WTC11 (cell line): ENCODE measurements at regions not wholly inside any gene's neighbourhood (a gene's known extent, or its start where the extent isn't known, plus 50 kb on each side); places are given as distances from the start of the nearest gene placed in this dataset.

Source experiments
- ATAC-seq: fragments of 200-7000 bp; cut with Tn5 transposase; 2 replicates; pipeline ENCODE4 v1.10.0; 2021; ENCODE audit warnings: mild to moderate bottlenecking, moderate library complexity
- CTCF ChIA-PET: fragments of 300-600 bp; sonication (Branson Sonifier 250); formaldehyde crosslinking; loops from one replicate; lab custom pipeline; 2021; ENCODE audit warnings: antibody characterized with exemption; lab: Charles Lee
- POLR2A ChIA-PET: fragments of 350-600 bp; sonication (Branson Sonifier 250); formaldehyde crosslinking; loops from one replicate; lab custom pipeline; 2021; ENCODE audit warnings: antibody characterized with exemption; lab: Charles Lee
- DNase-seq: peaks from one replicate; pipeline ENCODE4 v3.0.0; 2021; ENCODE audit warnings: low spot score
- H3K27ac Mint-ChIP-seq: 2 replicates; pipeline ENCODE4 v1.8.0; 2021; ENCODE audit warnings: mixed read lengths
- H3K27me3 Mint-ChIP-seq: 2 replicates; pipeline ENCODE4 v1.8.0; 2021; ENCODE audit warnings: low read depth, mild to moderate bottlenecking, moderate library complexity, mixed read lengths
- H3K36me3 Mint-ChIP-seq: 2 replicates; pipeline ENCODE4 v1.8.0; 2021; ENCODE audit warnings: mixed read lengths
- H3K4me1 Mint-ChIP-seq: 2 replicates; pipeline ENCODE4 v1.8.0; 2022; ENCODE audit warnings: mixed read lengths
- H3K4me3 Mint-ChIP-seq: 2 replicates; pipeline ENCODE4 v1.8.0; 2021; ENCODE audit warnings: mild to moderate bottlenecking, moderate library complexity, mixed read lengths
- H3K9me3 Mint-ChIP-seq: 2 replicates; pipeline ENCODE4 v1.8.0; 2021; ENCODE audit warnings: mixed read lengths
- EMX1 ChIP-seq: fragments of 250-450 bp; sonication (Bioruptor Pico); IDR thresholded peaks from 2 replicates; pipeline ENCODE4 v1.8.0; 2021; ENCODE audit warnings: mild to moderate bottlenecking
- FOXK1 ChIP-seq: sonication (generic); formaldehyde crosslinking; IDR thresholded peaks from 2 replicates; pipeline ENCODE4 v1.8.0; 2022; ENCODE audit warnings: mild to moderate bottlenecking, moderate library complexity, missing genetic modification reagents
- FOXP1 ChIP-seq: sonication (generic); formaldehyde crosslinking; IDR thresholded peaks from 2 replicates; pipeline ENCODE4 v1.8.0; 2022; ENCODE audit warnings: missing genetic modification reagents, mild to moderate bottlenecking, moderate library complexity, borderline replicate concordance
- IRF2 ChIP-seq: sonication (generic); formaldehyde crosslinking; IDR thresholded peaks from 2 replicates; pipeline ENCODE4 v1.8.0; 2022; ENCODE audit warnings: low read depth, missing genetic modification reagents, borderline replicate concordance
- JAZF1 ChIP-seq: fragments of 250-450 bp; sonication (Bioruptor Pico); IDR thresholded peaks from 2 replicates; pipeline ENCODE4 v1.9.0; 2021; ENCODE audit warnings: moderate library complexity, mild to moderate bottlenecking, inconsistent platforms
- MLX ChIP-seq: sonication (generic); formaldehyde crosslinking; IDR thresholded peaks from 2 replicates; pipeline ENCODE4 v1.8.1; 2023; ENCODE audit warnings: mild to moderate bottlenecking, missing genetic modification reagents, moderate library complexity
- RORB ChIP-seq: fragments of 250-450 bp; sonication (Bioruptor Pico); IDR thresholded peaks from 2 replicates; pipeline ENCODE4 v1.9.0; 2021; ENCODE audit warnings: mild to moderate bottlenecking
- SMAD4 ChIP-seq: sonication (generic); formaldehyde crosslinking; IDR thresholded peaks from 2 replicates; pipeline ENCODE4 v1.8.0; 2022; ENCODE audit warnings: mild to moderate bottlenecking, missing genetic modification reagents
- TEAD1 ChIP-seq: sonication (generic); formaldehyde crosslinking; IDR thresholded peaks from 2 replicates; pipeline ENCODE4 v1.8.0; 2022; ENCODE audit warnings: mild to moderate bottlenecking, missing genetic modification reagents
- TP53 ChIP-seq: sonication (generic); formaldehyde crosslinking; IDR thresholded peaks from 2 replicates; pipeline ENCODE4 v1.8.1; 2023; ENCODE audit warnings: mild to moderate bottlenecking, missing genetic modification reagents
- ZNF138 ChIP-seq: sonication (generic); formaldehyde crosslinking; conservative IDR thresholded peaks from 2 replicates; pipeline ENCODE4 v1.8.1; 2022; ENCODE audit warnings: mild to moderate bottlenecking, moderate library complexity, missing genetic modification reagents
- ZNF219 ChIP-seq: sonication (generic); formaldehyde crosslinking; IDR thresholded peaks from 2 replicates; pipeline ENCODE4 v1.8.0; 2023; ENCODE audit warnings: missing genetic modification reagents, mild to moderate bottlenecking, borderline replicate concordance
- ZNF416 ChIP-seq: fragments of 250-450 bp; sonication (Bioruptor Pico); IDR thresholded peaks from 2 replicates; pipeline ENCODE4 v1.9.0; 2021; ENCODE audit warnings: mild to moderate bottlenecking, inconsistent platforms
- ZNF512 ChIP-seq: sonication (generic); formaldehyde crosslinking; IDR thresholded peaks from 2 replicates; pipeline ENCODE4 v1.8.1; 2022; ENCODE audit warnings: missing genetic modification reagents, borderline replicate concordance
- TF ChIP-seq, protein P1 (sequence below): sonication (generic); formaldehyde crosslinking; conservative IDR thresholded peaks from 2 replicates; pipeline ENCODE4 v1.8.1; 2023; ENCODE audit warnings: mild to moderate bottlenecking, low read depth, missing genetic modification reagents, moderate library complexity
- TF ChIP-seq, protein P2 (sequence below): sonication (generic); formaldehyde crosslinking; IDR thresholded peaks from 2 replicates; pipeline ENCODE4 v1.8.0; 2022; ENCODE audit warnings: mild to moderate bottlenecking, missing genetic modification reagents
- TF ChIP-seq, protein P3 (sequence below): sonication (generic); formaldehyde crosslinking; IDR thresholded peaks from 2 replicates; pipeline ENCODE4 v1.8.0; 2022; ENCODE audit warnings: mild to moderate bottlenecking, missing genetic modification reagents
- TF ChIP-seq, protein P4 (sequence below): fragments of 250-450 bp; sonication (Bioruptor Pico); IDR thresholded peaks from 2 replicates; pipeline ENCODE4 v1.9.0; 2021; ENCODE audit warnings: mild to moderate bottlenecking, borderline replicate concordance

GRCh38 chr10:33489501-33490176, 155.2 kb upstream of the NRP1 start:
- H3K36me3 Mint-ChIP-seq: no peaks in the 10 kb centered on the region
- TF ChIP-seq, protein P1, sequence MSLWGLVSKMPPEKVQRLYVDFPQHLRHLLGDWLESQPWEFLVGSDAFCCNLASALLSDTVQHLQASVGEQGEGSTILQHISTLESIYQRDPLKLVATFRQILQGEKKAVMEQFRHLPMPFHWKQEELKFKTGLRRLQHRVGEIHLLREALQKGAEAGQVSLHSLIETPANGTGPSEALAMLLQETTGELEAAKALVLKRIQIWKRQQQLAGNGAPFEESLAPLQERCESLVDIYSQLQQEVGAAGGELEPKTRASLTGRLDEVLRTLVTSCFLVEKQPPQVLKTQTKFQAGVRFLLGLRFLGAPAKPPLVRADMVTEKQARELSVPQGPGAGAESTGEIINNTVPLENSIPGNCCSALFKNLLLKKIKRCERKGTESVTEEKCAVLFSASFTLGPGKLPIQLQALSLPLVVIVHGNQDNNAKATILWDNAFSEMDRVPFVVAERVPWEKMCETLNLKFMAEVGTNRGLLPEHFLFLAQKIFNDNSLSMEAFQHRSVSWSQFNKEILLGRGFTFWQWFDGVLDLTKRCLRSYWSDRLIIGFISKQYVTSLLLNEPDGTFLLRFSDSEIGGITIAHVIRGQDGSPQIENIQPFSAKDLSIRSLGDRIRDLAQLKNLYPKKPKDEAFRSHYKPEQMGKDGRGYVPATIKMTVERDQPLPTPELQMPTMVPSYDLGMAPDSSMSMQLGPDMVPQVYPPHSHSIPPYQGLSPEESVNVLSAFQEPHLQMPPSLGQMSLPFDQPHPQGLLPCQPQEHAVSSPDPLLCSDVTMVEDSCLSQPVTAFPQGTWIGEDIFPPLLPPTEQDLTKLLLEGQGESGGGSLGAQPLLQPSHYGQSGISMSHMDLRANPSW (CRISPR knock-in tag): no peak
- TF ChIP-seq ZNF138 (CRISPR knock-in tag) (no peak), EMX1 (no peak), ZNF512 (CRISPR knock-in tag) (no peak), TEAD1 (CRISPR knock-in tag) (no peak), SMAD4 (CRISPR knock-in tag) (no peak), ZNF219 (no peak), MLX (CRISPR knock-in tag) (no peak), TP53 (CRISPR knock-in tag) (no peak), IRF2 (CRISPR knock-in tag) (no peak), JAZF1 (CRISPR knock-in tag) (no peak), RORB (CRISPR knock-in tag) (no peak), FOXP1 (no peak), FOXK1 (no peak), ZNF416 (CRISPR knock-in tag) (no peak)
- TF ChIP-seq, protein P2, sequence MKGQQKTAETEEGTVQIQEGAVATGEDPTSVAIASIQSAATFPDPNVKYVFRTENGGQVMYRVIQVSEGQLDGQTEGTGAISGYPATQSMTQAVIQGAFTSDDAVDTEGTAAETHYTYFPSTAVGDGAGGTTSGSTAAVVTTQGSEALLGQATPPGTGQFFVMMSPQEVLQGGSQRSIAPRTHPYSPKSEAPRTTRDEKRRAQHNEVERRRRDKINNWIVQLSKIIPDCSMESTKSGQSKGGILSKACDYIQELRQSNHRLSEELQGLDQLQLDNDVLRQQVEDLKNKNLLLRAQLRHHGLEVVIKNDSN (CRISPR knock-in tag): no peak
- TF ChIP-seq, protein P3, sequence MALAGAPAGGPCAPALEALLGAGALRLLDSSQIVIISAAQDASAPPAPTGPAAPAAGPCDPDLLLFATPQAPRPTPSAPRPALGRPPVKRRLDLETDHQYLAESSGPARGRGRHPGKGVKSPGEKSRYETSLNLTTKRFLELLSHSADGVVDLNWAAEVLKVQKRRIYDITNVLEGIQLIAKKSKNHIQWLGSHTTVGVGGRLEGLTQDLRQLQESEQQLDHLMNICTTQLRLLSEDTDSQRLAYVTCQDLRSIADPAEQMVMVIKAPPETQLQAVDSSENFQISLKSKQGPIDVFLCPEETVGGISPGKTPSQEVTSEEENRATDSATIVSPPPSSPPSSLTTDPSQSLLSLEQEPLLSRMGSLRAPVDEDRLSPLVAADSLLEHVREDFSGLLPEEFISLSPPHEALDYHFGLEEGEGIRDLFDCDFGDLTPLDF (CRISPR knock-in tag): no peak
- TF ChIP-seq, protein P4, sequence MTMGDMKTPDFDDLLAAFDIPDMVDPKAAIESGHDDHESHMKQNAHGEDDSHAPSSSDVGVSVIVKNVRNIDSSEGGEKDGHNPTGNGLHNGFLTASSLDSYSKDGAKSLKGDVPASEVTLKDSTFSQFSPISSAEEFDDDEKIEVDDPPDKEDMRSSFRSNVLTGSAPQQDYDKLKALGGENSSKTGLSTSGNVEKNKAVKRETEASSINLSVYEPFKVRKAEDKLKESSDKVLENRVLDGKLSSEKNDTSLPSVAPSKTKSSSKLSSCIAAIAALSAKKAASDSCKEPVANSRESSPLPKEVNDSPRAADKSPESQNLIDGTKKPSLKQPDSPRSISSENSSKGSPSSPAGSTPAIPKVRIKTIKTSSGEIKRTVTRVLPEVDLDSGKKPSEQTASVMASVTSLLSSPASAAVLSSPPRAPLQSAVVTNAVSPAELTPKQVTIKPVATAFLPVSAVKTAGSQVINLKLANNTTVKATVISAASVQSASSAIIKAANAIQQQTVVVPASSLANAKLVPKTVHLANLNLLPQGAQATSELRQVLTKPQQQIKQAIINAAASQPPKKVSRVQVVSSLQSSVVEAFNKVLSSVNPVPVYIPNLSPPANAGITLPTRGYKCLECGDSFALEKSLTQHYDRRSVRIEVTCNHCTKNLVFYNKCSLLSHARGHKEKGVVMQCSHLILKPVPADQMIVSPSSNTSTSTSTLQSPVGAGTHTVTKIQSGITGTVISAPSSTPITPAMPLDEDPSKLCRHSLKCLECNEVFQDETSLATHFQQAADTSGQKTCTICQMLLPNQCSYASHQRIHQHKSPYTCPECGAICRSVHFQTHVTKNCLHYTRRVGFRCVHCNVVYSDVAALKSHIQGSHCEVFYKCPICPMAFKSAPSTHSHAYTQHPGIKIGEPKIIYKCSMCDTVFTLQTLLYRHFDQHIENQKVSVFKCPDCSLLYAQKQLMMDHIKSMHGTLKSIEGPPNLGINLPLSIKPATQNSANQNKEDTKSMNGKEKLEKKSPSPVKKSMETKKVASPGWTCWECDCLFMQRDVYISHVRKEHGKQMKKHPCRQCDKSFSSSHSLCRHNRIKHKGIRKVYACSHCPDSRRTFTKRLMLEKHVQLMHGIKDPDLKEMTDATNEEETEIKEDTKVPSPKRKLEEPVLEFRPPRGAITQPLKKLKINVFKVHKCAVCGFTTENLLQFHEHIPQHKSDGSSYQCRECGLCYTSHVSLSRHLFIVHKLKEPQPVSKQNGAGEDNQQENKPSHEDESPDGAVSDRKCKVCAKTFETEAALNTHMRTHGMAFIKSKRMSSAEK (CRISPR knock-in tag): no peak
- TF ChIP-seq, all 79 proteins: peak for 0
- Mint-ChIP-seq H3K27me3 (peaks cover 6% of the 10 kb centered on the region), H3K27ac (no peak overlapping the region), H3K4me1 (peaks cover 26% of the 10 kb centered on the region), H3K9me3 (no peaks in the 10 kb centered on the region), H3K4me3 (no peak overlapping the region)
- POLR2A ChIA-PET: no interaction called here
- ATAC-seq: no peak
- DNase-seq: no peak
- CTCF ChIA-PET: no interaction called here
